ENCODE measurements at regions not wholly inside any gene's neighbourhood (a gene's known extent, or its start where the extent isn't known, plus 50 kb on each side); places are given as distances from the start of the nearest gene placed in this dataset.

DNA sequence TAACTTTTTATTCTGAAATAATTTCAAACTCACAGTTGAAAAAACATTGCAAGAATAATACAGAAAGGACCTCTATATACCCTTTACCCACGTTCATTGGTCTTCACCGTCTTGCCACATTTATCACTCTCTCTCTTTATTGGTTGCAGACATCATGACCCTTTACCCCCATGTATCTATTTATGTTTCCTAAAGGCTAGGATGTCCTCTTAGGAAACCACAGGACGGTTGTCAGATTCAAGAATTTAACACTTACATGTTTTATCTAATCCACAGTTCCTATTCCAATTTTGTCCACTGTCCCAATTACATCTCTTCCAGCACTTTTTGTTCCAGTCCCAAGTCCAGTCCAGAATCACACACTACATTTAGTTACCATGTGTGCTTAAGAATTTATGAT lies 67.6 kb upstream of the FGFR2 start:
- Histone ChIP-seq H3K4me3 (replicated peaks; ENCODE audit: insufficient read depth, low read length) (no peak overlapping the region), H3K27me3 (ENCODE audit: insufficient read depth, poor library complexity, severe bottlenecking) (peaks cover 7% of the 10 kb centered on the region), H3K27ac (replicated peaks) (no peak overlapping the region)
- DNase-seq (ENCODE audit: low read depth in 1 of 2, low spot score in 1 of 2): no peak
- TF ChIP-seq SPI1 (IDR thresholded peaks at IDR 0.05; ENCODE audit: borderline replicate concordance, low read depth) (no peak), POLR2AphosphoS5 (IDR thresholded peaks at IDR 0.05; ENCODE audit: low read depth) (no peak), GABPA (IDR thresholded peaks at IDR 0.05; ENCODE audit: low read depth) (no peak)
- TF ChIP-seq, protein P1, sequence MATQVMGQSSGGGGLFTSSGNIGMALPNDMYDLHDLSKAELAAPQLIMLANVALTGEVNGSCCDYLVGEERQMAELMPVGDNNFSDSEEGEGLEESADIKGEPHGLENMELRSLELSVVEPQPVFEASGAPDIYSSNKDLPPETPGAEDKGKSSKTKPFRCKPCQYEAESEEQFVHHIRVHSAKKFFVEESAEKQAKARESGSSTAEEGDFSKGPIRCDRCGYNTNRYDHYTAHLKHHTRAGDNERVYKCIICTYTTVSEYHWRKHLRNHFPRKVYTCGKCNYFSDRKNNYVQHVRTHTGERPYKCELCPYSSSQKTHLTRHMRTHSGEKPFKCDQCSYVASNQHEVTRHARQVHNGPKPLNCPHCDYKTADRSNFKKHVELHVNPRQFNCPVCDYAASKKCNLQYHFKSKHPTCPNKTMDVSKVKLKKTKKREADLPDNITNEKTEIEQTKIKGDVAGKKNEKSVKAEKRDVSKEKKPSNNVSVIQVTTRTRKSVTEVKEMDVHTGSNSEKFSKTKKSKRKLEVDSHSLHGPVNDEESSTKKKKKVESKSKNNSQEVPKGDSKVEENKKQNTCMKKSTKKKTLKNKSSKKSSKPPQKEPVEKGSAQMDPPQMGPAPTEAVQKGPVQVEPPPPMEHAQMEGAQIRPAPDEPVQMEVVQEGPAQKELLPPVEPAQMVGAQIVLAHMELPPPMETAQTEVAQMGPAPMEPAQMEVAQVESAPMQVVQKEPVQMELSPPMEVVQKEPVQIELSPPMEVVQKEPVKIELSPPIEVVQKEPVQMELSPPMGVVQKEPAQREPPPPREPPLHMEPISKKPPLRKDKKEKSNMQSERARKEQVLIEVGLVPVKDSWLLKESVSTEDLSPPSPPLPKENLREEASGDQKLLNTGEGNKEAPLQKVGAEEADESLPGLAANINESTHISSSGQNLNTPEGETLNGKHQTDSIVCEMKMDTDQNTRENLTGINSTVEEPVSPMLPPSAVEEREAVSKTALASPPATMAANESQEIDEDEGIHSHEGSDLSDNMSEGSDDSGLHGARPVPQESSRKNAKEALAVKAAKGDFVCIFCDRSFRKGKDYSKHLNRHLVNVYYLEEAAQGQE (IDR thresholded peaks at IDR 0.05; ENCODE audit: insufficient replicate concordance, low read depth): no peak
- TF ChIP-seq, protein P2, sequence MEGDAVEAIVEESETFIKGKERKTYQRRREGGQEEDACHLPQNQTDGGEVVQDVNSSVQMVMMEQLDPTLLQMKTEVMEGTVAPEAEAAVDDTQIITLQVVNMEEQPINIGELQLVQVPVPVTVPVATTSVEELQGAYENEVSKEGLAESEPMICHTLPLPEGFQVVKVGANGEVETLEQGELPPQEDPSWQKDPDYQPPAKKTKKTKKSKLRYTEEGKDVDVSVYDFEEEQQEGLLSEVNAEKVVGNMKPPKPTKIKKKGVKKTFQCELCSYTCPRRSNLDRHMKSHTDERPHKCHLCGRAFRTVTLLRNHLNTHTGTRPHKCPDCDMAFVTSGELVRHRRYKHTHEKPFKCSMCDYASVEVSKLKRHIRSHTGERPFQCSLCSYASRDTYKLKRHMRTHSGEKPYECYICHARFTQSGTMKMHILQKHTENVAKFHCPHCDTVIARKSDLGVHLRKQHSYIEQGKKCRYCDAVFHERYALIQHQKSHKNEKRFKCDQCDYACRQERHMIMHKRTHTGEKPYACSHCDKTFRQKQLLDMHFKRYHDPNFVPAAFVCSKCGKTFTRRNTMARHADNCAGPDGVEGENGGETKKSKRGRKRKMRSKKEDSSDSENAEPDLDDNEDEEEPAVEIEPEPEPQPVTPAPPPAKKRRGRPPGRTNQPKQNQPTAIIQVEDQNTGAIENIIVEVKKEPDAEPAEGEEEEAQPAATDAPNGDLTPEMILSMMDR (IDR thresholded peaks at IDR 0.05; ENCODE audit: insufficient read depth, low read length): no peak

DNA sequence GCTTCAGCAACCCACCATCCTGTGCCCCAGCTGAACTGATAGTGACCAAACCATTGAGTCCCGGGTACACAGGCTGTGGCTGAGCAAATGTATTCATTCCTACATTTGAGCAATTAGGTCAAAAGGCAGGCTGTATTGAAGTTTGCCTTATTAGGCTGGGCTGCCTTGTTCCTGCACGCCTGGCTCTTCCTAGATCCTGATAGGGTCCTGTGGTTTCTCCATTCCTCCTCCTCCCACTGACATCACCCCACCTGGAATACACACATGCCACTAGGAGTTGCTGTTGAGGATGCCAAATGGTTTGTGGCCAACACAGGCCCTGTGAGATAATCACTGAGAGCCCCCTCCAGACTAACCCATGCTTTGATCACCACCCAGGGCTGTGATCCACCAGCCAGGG lies 66.4 kb upstream of the FGFR2 start:
- no peak for DNase-seq (ENCODE audit: low read depth in 1 of 2, low spot score in 1 of 2)

DNA sequence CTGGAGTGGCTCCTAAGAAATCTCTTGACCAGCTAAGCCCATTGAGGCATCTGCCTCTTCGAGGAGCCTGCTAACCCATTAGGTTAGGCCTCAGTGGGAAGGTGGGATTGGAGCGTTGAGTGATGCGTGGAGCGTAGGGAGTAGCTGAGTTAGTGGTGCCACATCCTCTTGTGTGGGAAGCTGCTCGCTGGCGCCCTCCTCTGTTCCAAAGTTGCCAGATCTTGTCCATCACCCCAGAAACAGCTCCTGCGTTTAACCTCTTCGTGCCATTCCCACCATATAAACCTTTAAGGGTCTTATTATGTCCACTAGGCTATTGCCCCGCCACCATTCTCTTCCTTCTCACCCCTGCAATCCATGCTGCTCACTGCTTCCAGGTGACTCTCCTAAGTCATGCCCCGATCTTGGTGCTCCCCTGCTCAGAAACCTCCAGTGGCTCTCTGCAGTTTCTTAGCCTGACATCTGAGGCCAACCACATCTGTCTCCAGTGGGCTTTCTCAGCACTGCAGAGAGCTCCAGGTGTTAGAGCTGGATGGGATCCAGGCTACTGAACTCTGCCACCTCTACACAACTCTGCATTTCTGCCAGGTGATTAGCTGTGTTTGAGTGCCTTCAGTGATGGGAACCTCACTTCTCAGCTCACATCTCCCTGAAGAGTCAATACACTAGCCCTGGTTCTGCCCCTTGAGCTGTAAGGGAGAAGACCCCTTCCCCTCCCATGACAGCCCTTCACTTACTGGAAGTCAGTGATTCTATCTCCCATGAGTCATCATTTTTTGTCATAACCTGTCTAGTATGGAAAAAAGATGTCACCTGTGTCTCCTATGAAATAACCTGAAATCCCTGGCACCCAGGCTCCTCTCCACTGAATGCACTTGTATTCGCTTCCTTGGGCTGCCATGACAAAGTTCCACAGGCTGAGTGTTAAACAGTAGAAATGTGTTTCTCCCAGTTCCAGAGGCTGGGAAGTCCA lies 65.0 kb upstream of the FGFR2 start:
- Histone ChIP-seq H3K27me3 (ENCODE audit: insufficient read depth, poor library complexity, severe bottlenecking) (peaks cover 6% of the 10 kb centered on the region), H3K4me3 (replicated peaks; ENCODE audit: insufficient read depth, low read length) (no peak overlapping the region), H3K27ac (replicated peaks) (no peak overlapping the region)
- no peak for DNase-seq (ENCODE audit: low read depth in 1 of 2, low spot score in 1 of 2)
- TF ChIP-seq POLR2AphosphoS5 (IDR thresholded peaks at IDR 0.05; ENCODE audit: low read depth) (no peak), GABPA (IDR thresholded peaks at IDR 0.05; ENCODE audit: low read depth) (no peak)
- TF ChIP-seq, protein P2 (IDR thresholded peaks at IDR 0.05; ENCODE audit: insufficient read depth, low read length): peak; percentile 3

More for the DNA sequence above, 66.4 kb upstream of the FGFR2 start:
- TF ChIP-seq, protein P1 (IDR thresholded peaks at IDR 0.05; ENCODE audit: insufficient replicate concordance, low read depth): no peak
- no peak for TF ChIP-seq SPI1 (IDR thresholded peaks at IDR 0.05; ENCODE audit: borderline replicate concordance, low read depth)
- TF ChIP-seq, protein P2 (IDR thresholded peaks at IDR 0.05; ENCODE audit: insufficient read depth, low read length): no peak
- TF ChIP-seq POLR2AphosphoS5 (IDR thresholded peaks at IDR 0.05; ENCODE audit: low read depth): no peak
- TF ChIP-seq GABPA (IDR thresholded peaks at IDR 0.05; ENCODE audit: low read depth): no peak
- Histone ChIP-seq H3K4me3 (replicated peaks; ENCODE audit: insufficient read depth, low read length) (no peak overlapping the region), H3K27me3 (ENCODE audit: insufficient read depth, poor library complexity, severe bottlenecking) (peaks cover 7% of the 10 kb centered on the region), H3K27ac (replicated peaks) (no peak overlapping the region)

Measured in HL-60 (cell line).